Skin of body (tissue), 1 donor: ENCODE measurements at regions not wholly inside any gene's neighbourhood (a gene's known extent, or its start where the extent isn't known, plus 50 kb on each side); places are given as distances from the start of the nearest gene placed in this dataset.
"Not testable (repeated sequence)": the region's sequence is repeated elsewhere in the genome, so short reads cannot be mapped to it uniquely, and the experiment has no call there.

Experiments used
- DNase-seq: peaks from one replicate; lab custom pipeline; 2025; lab: John Stamatoyannopoulos, UW

GRCh38 chr5:101782352-101783103 lies 513.6 kb downstream of the SLCO4C1 start:
- no peak for DNase-seq

GRCh38 chr5:101751105-101751504 lies 545.0 kb downstream of the SLCO4C1 start:
- no peak for DNase-seq

- not testable (repeated sequence) for DNase-seq
Observed at GRCh38 chr5:101743000-101743399, 553.1 kb downstream of the SLCO4C1 start.

GRCh38 chr5:101728933-101729332 lies 567.2 kb downstream of the SLCO4C1 start:
- no peak for DNase-seq

GRCh38 chr5:101721543-101721942 lies 574.5 kb downstream of the SLCO4C1 start:
- DNase-seq, result no peak

- DNase-seq, result no peak
Observed at GRCh38 chr5:101720033-101720432, 576.1 kb downstream of the SLCO4C1 start.

- no peak for DNase-seq
Observed at GRCh38 chr5:101717721-101718120, 578.4 kb downstream of the SLCO4C1 start.

- no peak for DNase-seq
Observed at GRCh38 chr5:101716941-101717340, 579.1 kb downstream of the SLCO4C1 start.

GRCh38 chr5:101715790-101716189 lies 580.3 kb downstream of the SLCO4C1 start:
- DNase-seq, result not testable (repeated sequence)

- DNase-seq, result no peak
Observed at GRCh38 chr5:101689306-101689705, 606.8 kb downstream of the SLCO4C1 start.

GRCh38 chr5:101688156-101688555 lies 607.9 kb downstream of the SLCO4C1 start:
- DNase-seq, result no peak

- no peak for DNase-seq
Observed at GRCh38 chr5:101687349-101687985, 608.6 kb downstream of the SLCO4C1 start.

- DNase-seq, result no peak
Observed at GRCh38 chr5:101686536-101687157, 609.4 kb downstream of the SLCO4C1 start.

GRCh38 chr5:101679816-101680215 lies 616.3 kb downstream of the SLCO4C1 start:
- no peak for DNase-seq

- DNase-seq, result peak; percentile 2
Observed at GRCh38 chr5:101678481-101679193, 617.4 kb downstream of the SLCO4C1 start.

GRCh38 chr5:101677961-101678360 lies 618.1 kb downstream of the SLCO4C1 start:
- DNase-seq, result no peak

GRCh38 chr5:101676646-101677045 lies 619.4 kb downstream of the SLCO4C1 start:
- no peak for DNase-seq

GRCh38 chr5:101675510-101676219 lies 620.4 kb downstream of the SLCO4C1 start:
- no peak for DNase-seq

- DNase-seq, result no peak
Observed at GRCh38 chr5:101673120-101673519, 623.0 kb downstream of the SLCO4C1 start.

GRCh38 chr5:101664071-101664791 lies 631.9 kb downstream of the SLCO4C1 start:
- DNase-seq, result no peak

- no peak for DNase-seq
Observed at GRCh38 chr5:101663543-101663942, 632.5 kb downstream of the SLCO4C1 start.
